NCI-H2081 treated with DMSO at 0.1 percent for 48 hours (cell line): ENCODE measurements at regions not wholly inside any gene's neighbourhood (a gene's known extent, or its start where the extent isn't known, plus 50 kb on each side); places are given as distances from the start of the nearest gene placed in this dataset.

Experiments
- DNase-seq: peaks from one replicate; lab custom pipeline; 2025; lab: John Stamatoyannopoulos, UW

DNA sequence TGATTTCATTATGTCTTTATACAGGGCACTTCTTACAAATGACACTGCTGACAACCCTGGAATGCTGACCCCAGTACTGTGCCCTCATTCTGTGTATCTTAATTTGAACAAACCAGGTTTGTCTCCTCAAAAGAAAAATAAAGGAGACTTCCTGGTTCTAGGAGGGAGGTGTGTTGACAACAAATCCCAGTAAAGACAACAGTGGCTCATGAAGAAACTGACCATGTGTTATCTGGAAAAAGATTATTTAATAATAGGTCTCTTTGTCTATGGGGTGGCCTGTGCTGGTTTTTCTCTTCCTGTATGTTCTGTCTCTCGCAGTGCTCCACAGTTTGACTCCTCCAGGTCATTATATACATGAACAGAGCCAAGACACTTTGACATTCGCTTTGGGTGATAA, 454.6 kb downstream of the LMO4 start:
- no peak for DNase-seq

DNA sequence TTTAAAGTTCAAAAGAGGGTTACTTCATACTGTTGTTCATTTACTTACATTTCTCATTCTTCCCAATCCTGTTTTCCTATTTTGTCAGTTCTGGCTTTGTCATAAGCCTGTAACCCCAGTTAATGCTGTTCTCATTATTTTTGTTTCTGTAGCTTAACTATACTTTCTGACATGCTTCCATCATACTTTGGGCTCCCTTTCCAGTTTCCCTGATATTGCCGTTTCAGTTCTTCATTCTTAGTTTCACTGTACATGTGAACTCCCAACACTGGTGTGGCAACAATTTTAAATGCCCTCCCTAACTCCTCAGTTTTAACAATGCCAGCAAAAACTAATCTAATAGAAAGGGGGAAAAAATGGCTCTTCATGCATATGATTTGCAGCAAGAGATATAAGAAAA, 456.7 kb downstream of the LMO4 start:
- DNase-seq = no peak

- DNase-seq = no peak
Measured at GRCh38 chr1:87786229-87786628, 457.5 kb downstream of the LMO4 start.

- DNase-seq = no peak
Measured at GRCh38 chr1:87786861-87787545, 458.3 kb downstream of the LMO4 start.

- DNase-seq = no peak
Measured at GRCh38 chr1:87787551-87787950, 458.9 kb downstream of the LMO4 start.

DNA sequence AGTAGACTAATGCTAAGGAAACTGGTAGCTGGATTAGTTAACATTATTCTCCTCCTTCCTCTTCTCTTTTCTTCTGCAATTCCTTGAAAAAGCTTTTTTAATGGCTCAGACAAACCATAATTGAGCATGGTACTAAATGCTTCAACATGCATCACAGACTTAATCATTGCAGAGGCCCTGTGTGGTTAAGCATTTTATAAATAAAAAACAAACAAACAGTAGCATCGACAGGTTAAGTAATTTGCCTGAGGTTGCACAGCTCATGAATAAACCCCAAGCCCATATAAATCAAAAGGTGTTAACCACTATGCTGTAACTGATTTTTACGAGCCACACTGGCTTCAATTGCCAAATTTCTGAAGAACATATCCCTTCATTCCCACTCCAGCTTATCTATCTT, 462.1 kb downstream of the LMO4 start:
- DNase-seq = no peak

GRCh38 chr1:87791931-87792740, 463.5 kb downstream of the LMO4 start:
- DNase-seq = no peak

- no peak for DNase-seq
Measured at GRCh38 chr1:87794788-87795614, 466.3 kb downstream of the LMO4 start.

GRCh38 chr1:87795615-87796337, 467.1 kb downstream of the LMO4 start:
- no peak for DNase-seq

GRCh38 chr1:87796471-87796901, 467.8 kb downstream of the LMO4 start:
- no peak for DNase-seq

DNA sequence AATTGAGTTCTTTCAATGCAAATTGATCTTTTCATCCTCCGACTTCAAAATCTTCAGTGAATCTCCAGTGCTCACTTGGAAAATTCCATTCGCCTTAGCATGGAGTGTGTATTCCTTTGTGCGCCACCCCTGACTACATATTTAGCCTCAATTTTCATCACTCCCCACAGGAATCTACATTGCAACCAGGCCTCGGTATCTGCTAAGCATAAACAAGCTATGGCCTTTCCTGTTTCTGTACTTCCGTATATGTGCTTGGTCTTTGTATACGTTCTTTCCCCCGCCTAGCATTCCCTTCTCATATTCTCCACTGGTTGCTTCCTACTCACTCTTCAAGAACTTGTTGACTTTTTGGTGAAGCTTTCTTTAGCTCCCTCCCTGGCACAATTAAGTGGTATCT, 470.8 kb downstream of the LMO4 start:
- DNase-seq = no peak

GRCh38 chr1:87800006-87800405, 471.3 kb downstream of the LMO4 start:
- no peak for DNase-seq

GRCh38 chr1:87803375-87803774, 474.7 kb downstream of the LMO4 start:
- DNase-seq = no peak

DNA sequence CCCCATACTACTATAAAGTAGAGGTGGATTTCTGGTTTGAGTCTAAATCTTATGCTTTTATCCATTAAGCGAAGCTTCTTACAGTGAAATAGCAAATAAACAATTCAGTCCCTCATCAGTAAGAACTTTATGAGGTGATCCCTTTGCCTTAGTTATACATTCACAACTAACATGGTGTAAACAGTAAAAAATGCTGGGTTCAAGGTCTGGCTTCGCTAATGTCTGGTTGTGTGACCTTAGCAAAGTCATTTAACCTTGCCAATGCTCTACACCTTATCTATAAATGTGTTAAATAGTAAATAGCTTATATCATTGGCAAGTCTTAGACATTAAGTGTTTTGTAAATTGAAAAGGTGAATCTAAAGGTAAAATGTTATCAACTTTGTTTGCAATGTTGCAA, 475.4 kb downstream of the LMO4 start:
- no peak for DNase-seq

DNA sequence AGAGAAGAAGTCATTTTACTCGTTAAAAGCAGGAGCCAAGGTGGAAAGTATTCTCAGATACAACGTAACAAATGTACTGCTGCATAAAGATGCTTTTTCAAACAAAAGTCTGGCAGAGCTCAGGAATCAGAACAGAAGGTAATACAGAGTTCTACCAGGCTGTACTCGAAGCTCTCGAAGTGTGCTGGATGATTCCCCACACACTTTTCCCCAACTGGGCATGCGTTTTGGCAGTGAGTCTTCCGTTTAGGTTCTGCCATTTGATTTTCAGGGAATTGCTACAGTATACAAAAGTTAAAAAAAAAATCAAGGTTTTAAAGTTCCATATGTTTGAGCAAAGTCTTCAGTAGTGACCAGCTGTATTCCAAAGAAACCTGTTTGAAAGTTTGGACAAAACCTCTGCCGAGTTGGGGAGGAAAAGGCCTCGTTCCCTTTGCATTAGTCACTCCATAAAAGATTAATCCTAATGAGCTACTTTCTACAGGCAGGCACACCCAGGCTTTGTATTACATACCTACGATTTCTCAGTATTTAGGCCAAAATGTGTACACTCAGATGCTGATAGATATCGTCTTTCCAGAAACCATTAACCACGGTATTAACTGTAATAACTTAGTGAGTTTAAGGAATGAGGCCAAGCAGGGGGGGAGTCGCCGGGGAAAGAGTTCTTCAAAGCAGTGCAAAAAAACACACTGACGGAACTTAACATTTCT, 477.1 kb downstream of the LMO4 start:
- DNase-seq = no peak

GRCh38 chr1:87806379-87807094, 477.9 kb downstream of the LMO4 start:
- DNase-seq = no peak

DNA sequence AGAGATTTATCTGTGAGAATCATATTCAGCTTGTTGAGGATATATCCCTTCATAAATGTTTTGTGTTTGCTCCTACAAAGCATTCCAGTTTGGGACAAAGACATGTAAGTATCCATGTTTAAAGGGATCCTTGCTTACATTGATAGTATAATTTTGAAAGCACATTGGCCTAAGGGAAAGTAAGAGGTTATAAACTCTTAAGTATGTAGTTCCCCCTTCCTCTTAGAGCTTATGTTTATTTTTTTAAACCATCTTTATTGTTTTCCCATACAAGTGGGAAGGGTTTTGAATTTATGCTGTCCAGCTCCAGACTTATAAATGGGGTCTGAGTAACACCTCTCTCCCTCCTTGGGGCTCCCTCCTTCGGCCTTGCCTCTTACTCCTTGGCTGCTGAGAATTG, 481.5 kb downstream of the LMO4 start:
- DNase-seq = no peak

- DNase-seq = no peak
Measured at GRCh38 chr1:87812871-87813577, 484.3 kb downstream of the LMO4 start.

DNA sequence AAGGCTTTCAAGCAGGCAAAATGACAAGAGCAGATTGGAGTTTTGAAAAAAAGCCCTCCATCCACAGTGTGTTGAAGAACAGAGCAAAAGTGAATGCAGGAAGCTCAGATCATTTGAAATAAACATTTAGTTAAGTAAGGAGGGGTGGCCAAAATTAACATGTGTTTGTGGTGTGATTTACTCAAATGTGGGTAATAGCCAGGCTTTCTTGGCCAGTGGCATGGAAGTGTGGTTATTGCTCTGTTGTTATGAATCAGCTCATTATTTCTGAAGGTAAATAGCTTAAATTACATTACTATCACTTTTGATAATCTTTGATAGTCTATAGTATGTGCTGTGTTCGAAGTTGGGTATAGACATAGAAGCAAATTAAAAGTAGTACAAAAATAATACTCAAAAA, 485.9 kb downstream of the LMO4 start:
- DNase-seq = no peak

DNA sequence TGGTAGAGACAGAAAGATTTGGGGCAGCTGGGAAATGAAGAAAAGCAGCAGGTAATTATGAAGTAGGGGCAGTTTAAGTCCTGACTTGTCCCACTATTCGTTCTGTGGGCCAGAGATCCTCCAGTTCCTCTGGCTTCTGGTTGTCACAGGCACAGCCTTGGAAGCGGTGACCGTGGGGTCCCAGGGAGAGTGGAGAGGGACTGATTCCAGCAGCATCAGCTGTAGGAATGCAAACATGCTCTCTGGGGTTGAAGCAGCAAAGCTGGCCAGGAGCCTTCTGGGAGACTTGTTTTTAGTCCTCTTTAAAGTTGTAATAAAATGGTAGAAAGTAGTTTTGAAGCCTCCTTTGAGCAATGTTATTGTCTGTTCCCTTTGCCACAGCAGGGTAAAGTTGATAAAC, 488.0 kb downstream of the LMO4 start:
- no peak for DNase-seq
